ENCODE measurements at regions not wholly inside any gene's neighbourhood (a gene's known extent, or its start where the extent isn't known, plus 50 kb on each side); places are given as distances from the start of the nearest gene placed in this dataset.

DNA sequence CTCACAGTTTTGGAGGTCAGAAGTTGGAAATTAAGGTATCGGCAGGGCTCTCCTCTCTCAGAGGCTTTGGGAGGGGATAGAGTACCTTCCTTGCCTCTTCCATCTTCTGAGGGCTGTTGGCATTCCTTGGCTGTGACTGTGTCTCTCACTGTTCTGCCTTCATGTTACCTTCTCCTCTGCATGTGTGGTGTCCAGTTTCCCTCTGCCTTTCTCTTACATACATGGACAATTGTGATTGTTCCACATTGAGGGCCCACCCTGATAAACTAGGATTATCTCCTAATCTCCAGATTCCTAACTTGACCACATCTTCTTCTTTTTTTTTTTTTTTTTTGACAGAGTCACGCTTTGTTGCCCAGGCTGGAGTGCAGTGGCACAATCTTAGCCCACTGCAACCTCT, 72.1 kb upstream of the SPACA1 start:
- H3K4me3 ChIP-seq (replicated peaks in 1 of 3; ENCODE audit: insufficient read depth in 1 of 3, low read depth in 2 of 3, low read length in 3 of 3) = no peak overlapping the region
- POLR2A ChIA-PET = no interaction called here
- no peak overlapping the region for H3K27ac ChIP-seq (ENCODE audit: extremely low read length, insufficient read depth, low read length)
- in situ Hi-C loops (cut with HindIII; ENCODE audit: extremely low pct_ligation_motif_present, low pct_unique_long_range_greater_than_20kb) (no loop called here), intact Hi-C loops (cut with micrococcal nuclease; ENCODE audit: unreplicated experiment) (no loop called here)
- H3K9me3 ChIP-seq (ENCODE audit: low read length) = no peaks in the 10 kb centered on the region
- H3K36me3 ChIP-seq (replicated peaks in 1 of 2; ENCODE audit: control insufficient read depth in 1 of 2, insufficient read depth in 2 of 2, low read length in 2 of 2) = no peaks in the 10 kb centered on the region
- H2AFZ ChIP-seq (ENCODE audit: low read length) = no peak overlapping the region
- TF ChIP-seq KLF13 (CRISPR knock-in tag; IDR thresholded peaks at IDR 0.05) = no peak
- TF ChIP-seq ZNF577 (CRISPR knock-in tag; IDR thresholded peaks at IDR 0.05; ENCODE audit: borderline replicate concordance, low read depth) = no peak
- TF ChIP-seq CHD4 (IDR thresholded peaks at IDR 0.05; ENCODE audit: borderline replicate concordance, low read length) = no peak
- TF ChIP-seq ZNF570 (CRISPR knock-in tag; IDR thresholded peaks at IDR 0.05; ENCODE audit: borderline replicate concordance) = no peak
- TF ChIP-seq, protein P1, sequence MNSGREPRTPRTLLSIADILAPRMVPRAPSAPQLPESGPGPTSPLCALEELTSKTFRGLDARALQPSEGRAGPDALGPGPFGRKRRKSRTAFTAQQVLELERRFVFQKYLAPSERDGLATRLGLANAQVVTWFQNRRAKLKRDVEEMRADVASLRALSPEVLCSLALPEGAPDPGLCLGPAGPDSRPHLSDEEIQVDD (CRISPR knock-in tag; IDR thresholded peaks at IDR 0.05; ENCODE audit: borderline replicate concordance) = no peak
- no peak for TF ChIP-seq HNRNPLL (IDR thresholded peaks at IDR 0.05; ENCODE audit: low read depth, low read length, poor library complexity, severe bottlenecking)
- TF ChIP-seq MAFK (conservative IDR thresholded peaks at IDR 0.05 in 1 of 2, IDR thresholded peaks at IDR 0.05 in 1 of 2; ENCODE audit: low read length in 2 of 2) = no peak
- TF ChIP-seq ZNF607 (CRISPR knock-in tag; IDR thresholded peaks at IDR 0.05; ENCODE audit: borderline replicate concordance) = no peak
- no peak for TF ChIP-seq CREB1 (IDR thresholded peaks at IDR 0.05)
- no peak for TF ChIP-seq CREB1 (CRISPR knock-in tag; IDR thresholded peaks at IDR 0.05)
- TF ChIP-seq, protein P2, sequence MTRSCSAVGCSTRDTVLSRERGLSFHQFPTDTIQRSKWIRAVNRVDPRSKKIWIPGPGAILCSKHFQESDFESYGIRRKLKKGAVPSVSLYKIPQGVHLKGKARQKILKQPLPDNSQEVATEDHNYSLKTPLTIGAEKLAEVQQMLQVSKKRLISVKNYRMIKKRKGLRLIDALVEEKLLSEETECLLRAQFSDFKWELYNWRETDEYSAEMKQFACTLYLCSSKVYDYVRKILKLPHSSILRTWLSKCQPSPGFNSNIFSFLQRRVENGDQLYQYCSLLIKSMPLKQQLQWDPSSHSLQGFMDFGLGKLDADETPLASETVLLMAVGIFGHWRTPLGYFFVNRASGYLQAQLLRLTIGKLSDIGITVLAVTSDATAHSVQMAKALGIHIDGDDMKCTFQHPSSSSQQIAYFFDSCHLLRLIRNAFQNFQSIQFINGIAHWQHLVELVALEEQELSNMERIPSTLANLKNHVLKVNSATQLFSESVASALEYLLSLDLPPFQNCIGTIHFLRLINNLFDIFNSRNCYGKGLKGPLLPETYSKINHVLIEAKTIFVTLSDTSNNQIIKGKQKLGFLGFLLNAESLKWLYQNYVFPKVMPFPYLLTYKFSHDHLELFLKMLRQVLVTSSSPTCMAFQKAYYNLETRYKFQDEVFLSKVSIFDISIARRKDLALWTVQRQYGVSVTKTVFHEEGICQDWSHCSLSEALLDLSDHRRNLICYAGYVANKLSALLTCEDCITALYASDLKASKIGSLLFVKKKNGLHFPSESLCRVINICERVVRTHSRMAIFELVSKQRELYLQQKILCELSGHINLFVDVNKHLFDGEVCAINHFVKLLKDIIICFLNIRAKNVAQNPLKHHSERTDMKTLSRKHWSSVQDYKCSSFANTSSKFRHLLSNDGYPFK (CRISPR knock-in tag; IDR thresholded peaks at IDR 0.05; ENCODE audit: borderline replicate concordance) = no peak
- TF ChIP-seq, protein P3, sequence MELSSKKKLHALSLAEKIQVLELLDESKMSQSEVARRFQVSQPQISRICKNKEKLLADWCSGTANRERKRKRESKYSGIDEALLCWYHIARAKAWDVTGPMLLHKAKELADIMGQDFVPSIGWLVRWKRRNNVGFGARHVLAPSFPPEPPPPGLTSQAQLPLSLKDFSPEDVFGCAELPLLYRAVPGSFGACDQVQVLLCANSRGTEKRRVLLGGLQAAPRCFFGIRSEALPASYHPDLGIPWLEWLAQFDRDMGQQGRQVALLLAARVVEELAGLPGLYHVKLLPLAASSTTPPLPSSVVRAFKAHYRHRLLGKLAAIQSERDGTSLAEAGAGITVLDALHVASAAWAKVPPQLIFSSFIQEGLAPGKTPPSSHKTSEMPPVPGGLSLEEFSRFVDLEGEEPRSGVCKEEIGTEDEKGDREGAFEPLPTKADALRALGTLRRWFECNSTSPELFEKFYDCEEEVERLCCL (CRISPR knock-in tag; IDR thresholded peaks at IDR 0.05; ENCODE audit: borderline replicate concordance) = no peak
- TF ChIP-seq, protein P4, sequence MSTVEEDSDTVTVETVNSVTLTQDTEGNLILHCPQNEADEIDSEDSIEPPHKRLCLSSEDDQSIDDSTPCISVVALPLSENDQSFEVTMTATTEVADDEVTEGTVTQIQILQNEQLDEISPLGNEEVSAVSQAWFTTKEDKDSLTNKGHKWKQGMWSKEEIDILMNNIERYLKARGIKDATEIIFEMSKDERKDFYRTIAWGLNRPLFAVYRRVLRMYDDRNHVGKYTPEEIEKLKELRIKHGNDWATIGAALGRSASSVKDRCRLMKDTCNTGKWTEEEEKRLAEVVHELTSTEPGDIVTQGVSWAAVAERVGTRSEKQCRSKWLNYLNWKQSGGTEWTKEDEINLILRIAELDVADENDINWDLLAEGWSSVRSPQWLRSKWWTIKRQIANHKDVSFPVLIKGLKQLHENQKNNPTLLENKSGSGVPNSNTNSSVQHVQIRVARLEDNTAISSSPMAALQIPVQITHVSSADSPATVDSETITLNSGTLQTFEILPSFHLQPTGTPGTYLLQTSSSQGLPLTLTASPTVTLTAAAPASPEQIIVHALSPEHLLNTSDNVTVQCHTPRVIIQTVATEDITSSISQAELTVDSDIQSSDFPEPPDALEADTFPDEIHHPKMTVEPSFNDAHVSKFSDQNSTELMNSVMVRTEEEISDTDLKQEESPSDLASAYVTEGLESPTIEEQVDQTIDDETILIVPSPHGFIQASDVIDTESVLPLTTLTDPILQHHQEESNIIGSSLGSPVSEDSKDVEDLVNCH (CRISPR knock-in tag; IDR thresholded peaks at IDR 0.05) = no peak
- no peak for TF ChIP-seq HIVEP1 (CRISPR knock-in tag; IDR thresholded peaks at IDR 0.05)
- no peak for TF ChIP-seq GTF2F1 (IDR thresholded peaks at IDR 0.05; ENCODE audit: low read length)
- TF ChIP-seq ZNF343 (CRISPR knock-in tag; IDR thresholded peaks at IDR 0.05) = no peak
- H3K27me3 ChIP-seq (ENCODE audit: control insufficient read depth in 1 of 2, insufficient read depth in 2 of 2, low read length in 2 of 2) = no peaks in the 10 kb centered on the region
- ATAC-seq (no peak), FAIRE-seq (no peak), DNase-seq (ENCODE audit: low spot score) (no peak)
- no TSS peak for BruUV-seq (replicated peaks)
- H3K79me2 ChIP-seq (ENCODE audit: insufficient read depth, low read length) = no peaks in the 10 kb centered on the region
- 6% methylated on average over 2 of the region's 2 CpGs for WGBS (ENCODE audit: low lambda C conversion rate)
- CTCF ChIA-PET (ENCODE audit: low intra/inter-chr PET ratio, low total read pairs) = no interaction called here
- no peaks in the 10 kb centered on the region for H3K4me1 ChIP-seq (ENCODE audit: insufficient read depth, low read length)
- no peaks in the 10 kb centered on the region for H4K20me1 ChIP-seq (ENCODE audit: insufficient read depth, low read length)
- no peak overlapping the region for H3K9ac ChIP-seq (ENCODE audit: insufficient read depth, low read depth, low read length)
- no peak overlapping the region for H3K4me2 ChIP-seq (ENCODE audit: low read depth, low read length)
